HG02678 (cell line): ENCODE measurements at regions not wholly inside any gene's neighbourhood (a gene's known extent, or its start where the extent isn't known, plus 50 kb on each side); places are given as distances from the start of the nearest gene placed in this dataset.

Source experiments
- ATAC-seq: cut with Tn5 transposase; IDR thresholded peaks from one replicate; pipeline ENCODE4 v1.9.1; 2021; ENCODE audit warnings: mild to moderate bottlenecking, moderate library complexity; ENCODE audit not compliant: unreplicated experiment

GRCh38 chr5:17882760-17883488, 248.7 kb downstream of the TAF11L14 start:
- no peak for ATAC-seq

- ATAC-seq: no peak
These were observed 253.9 kb downstream of the TAF11L14 start for GRCh38 chr5:17888155-17888554.

- no peak for ATAC-seq
These were observed 256.2 kb downstream of the TAF11L14 start for GRCh38 chr5:17890501-17890900.

- no peak for ATAC-seq
These were observed 257.6 kb downstream of the TAF11L14 start for GRCh38 chr5:17891881-17892280.

GRCh38 chr5:17893026-17893635, 258.9 kb downstream of the TAF11L14 start:
- no peak for ATAC-seq

GRCh38 chr5:17895288-17896033, 261.2 kb downstream of the TAF11L14 start:
- no peak for ATAC-seq

- ATAC-seq: no peak
These were observed 262.3 kb downstream of the TAF11L14 start for GRCh38 chr5:17896605-17897004.

GRCh38 chr5:17897776-17898175, 263.5 kb downstream of the TAF11L14 start:
- ATAC-seq: no peak

GRCh38 chr5:17898766-17899165, 264.5 kb downstream of the TAF11L14 start:
- ATAC-seq: no peak

GRCh38 chr5:17907094-17907493, 272.8 kb downstream of the TAF11L14 start:
- peak; percentile 72 for ATAC-seq

- ATAC-seq: peak; percentile 48
These were observed 276.1 kb downstream of the TAF11L14 start for GRCh38 chr5:17910318-17910717.

- peak; percentile 68 for ATAC-seq
These were observed 278.5 kb downstream of the TAF11L14 start for GRCh38 chr5:17912794-17913193.

- no peak for ATAC-seq
These were observed 282.2 kb downstream of the TAF11L14 start for GRCh38 chr5:17916446-17916845.

GRCh38 chr5:17917465-17917864, 283.2 kb downstream of the TAF11L14 start:
- no peak for ATAC-seq

- peak; percentile 50 for ATAC-seq
These were observed 284.3 kb downstream of the TAF11L14 start for GRCh38 chr5:17918373-17919104.

- ATAC-seq: no peak
These were observed 291.0 kb downstream of the TAF11L14 start for GRCh38 chr5:17925276-17925675.

GRCh38 chr5:17928581-17928981, 294.3 kb downstream of the TAF11L14 start:
- no peak for ATAC-seq

GRCh38 chr5:17929171-17929570, 294.9 kb downstream of the TAF11L14 start:
- ATAC-seq: no peak

GRCh38 chr5:17930346-17930745, 296.1 kb downstream of the TAF11L14 start:
- no peak for ATAC-seq

GRCh38 chr5:17944046-17944445, 309.8 kb downstream of the TAF11L14 start:
- no peak for ATAC-seq

GRCh38 chr5:17947029-17947428, 312.8 kb downstream of the TAF11L14 start:
- no peak for ATAC-seq
